IPS-18c (cell line): ENCODE measurements at regions not wholly inside any gene's neighbourhood (a gene's known extent, or its start where the extent isn't known, plus 50 kb on each side); places are given as distances from the start of the nearest gene placed in this dataset.

Experiments used
- H3K4me3 ChIP-seq: 2 replicates; pipeline ENCODE4 v1.7.0; 2013; ENCODE audit warnings: low read depth, mild to moderate bottlenecking, low read length, moderate library complexity; ENCODE audit not compliant: insufficient read depth
- H3K9me3 ChIP-seq: one replicate; pipeline ENCODE4 v1.6.1; 2013; ENCODE audit warnings: mild to moderate bottlenecking, low read length, moderate library complexity; ENCODE audit not compliant: control insufficient read depth, insufficient read depth

- Histone ChIP-seq H3K9me3 (peaks cover 19% of the 10 kb centered on the region), H3K4me3 (no peak overlapping the region)
Measured at GRCh38 chr10:130864961-130865818, 446.3 kb downstream of the TCERG1L start.

GRCh38 chr10:130866857-130867256 lies 444.7 kb downstream of the TCERG1L start:
- H3K9me3 ChIP-seq, result peaks cover 19% of the 10 kb centered on the region
- no peak overlapping the region for H3K4me3 ChIP-seq

- H3K4me3 ChIP-seq, result no peak overlapping the region
- H3K9me3 ChIP-seq, result peaks cover 22% of the 10 kb centered on the region
Measured at GRCh38 chr10:130867446-130868194, 443.9 kb downstream of the TCERG1L start.

GRCh38 chr10:130869179-130869841 lies 442.2 kb downstream of the TCERG1L start:
- H3K9me3 ChIP-seq, result peaks cover 24% of the 10 kb centered on the region
- H3K4me3 ChIP-seq, result no peak overlapping the region

- Histone ChIP-seq H3K4me3 (no peak overlapping the region), H3K9me3 (peaks cover 24% of the 10 kb centered on the region)
Measured at GRCh38 chr10:130871406-130871805, 440.1 kb downstream of the TCERG1L start.

GRCh38 chr10:130873636-130874035 lies 437.9 kb downstream of the TCERG1L start:
- H3K9me3 ChIP-seq, result peaks cover 25% of the 10 kb centered on the region
- no peak overlapping the region for H3K4me3 ChIP-seq

- H3K4me3 ChIP-seq, result no peak overlapping the region
- H3K9me3 ChIP-seq, result peaks cover 27% of the 10 kb centered on the region
Measured at GRCh38 chr10:130875116-130875515, 436.4 kb downstream of the TCERG1L start.

GRCh38 chr10:130875897-130876472 lies 435.5 kb downstream of the TCERG1L start:
- peaks cover 25% of the 10 kb centered on the region for H3K9me3 ChIP-seq
- no peak overlapping the region for H3K4me3 ChIP-seq

GRCh38 chr10:130877126-130877525 lies 434.4 kb downstream of the TCERG1L start:
- Histone ChIP-seq H3K9me3 (peaks cover 20% of the 10 kb centered on the region), H3K4me3 (no peak overlapping the region)

- Histone ChIP-seq H3K4me3 (no peak overlapping the region), H3K9me3 (peaks cover 20% of the 10 kb centered on the region)
Measured at GRCh38 chr10:130878131-130878530, 433.4 kb downstream of the TCERG1L start.

- Histone ChIP-seq H3K9me3 (peaks cover 20% of the 10 kb centered on the region), H3K4me3 (no peak overlapping the region)
Measured at GRCh38 chr10:130882906-130883305, 428.6 kb downstream of the TCERG1L start.

- no peak overlapping the region for H3K4me3 ChIP-seq
- peaks cover 25% of the 10 kb centered on the region for H3K9me3 ChIP-seq
Measured at GRCh38 chr10:130884456-130884855, 427.1 kb downstream of the TCERG1L start.

- Histone ChIP-seq H3K9me3 (peaks cover 24% of the 10 kb centered on the region), H3K4me3 (no peak overlapping the region)
Measured at GRCh38 chr10:130885021-130885655, 426.4 kb downstream of the TCERG1L start.

- Histone ChIP-seq H3K4me3 (no peak overlapping the region), H3K9me3 (peaks cover 28% of the 10 kb centered on the region)
Measured at GRCh38 chr10:130887170-130887569, 424.4 kb downstream of the TCERG1L start.

- peaks cover 23% of the 10 kb centered on the region for H3K9me3 ChIP-seq
- H3K4me3 ChIP-seq, result no peak overlapping the region
Measured at GRCh38 chr10:130888493-130888892, 423.0 kb downstream of the TCERG1L start.

GRCh38 chr10:130889240-130889639 lies 422.3 kb downstream of the TCERG1L start:
- no peak overlapping the region for H3K4me3 ChIP-seq
- H3K9me3 ChIP-seq, result peaks cover 23% of the 10 kb centered on the region

- Histone ChIP-seq H3K4me3 (no peak overlapping the region), H3K9me3 (peaks cover 19% of the 10 kb centered on the region)
Measured at GRCh38 chr10:130889780-130890179, 421.7 kb downstream of the TCERG1L start.
